IMR-90 (cell line): ENCODE measurements at regions not wholly inside any gene's neighbourhood (a gene's known extent, or its start where the extent isn't known, plus 50 kb on each side); places are given as distances from the start of the nearest gene placed in this dataset.

Source experiments
- ATAC-seq: fragments of 200-7000 bp; cut with Tn5 transposase; 2 replicates; pipeline ENCODE4 v1.9.1; 2020; ENCODE audit warnings: low read depth, mild to moderate bottlenecking, moderate library complexity
- BruUV-seq: library from RNA; stranded (reverse); fragments of 400-500 nt; replicated peaks from 2 replicates; lab custom pipeline; 2021; lab: Mats Ljungman, UMichigan
- CTCF ChIA-PET: fragments of 300-600 bp; formaldehyde crosslinking; extraction: SDS; loops from one replicate; lab custom pipeline; 2021; ENCODE audit warnings: antibody characterized with exemption; lab: Yijun Ruan, JAX
- POLR2A ChIA-PET: fragments of 300-600 bp; sonication (Branson Sonifier 250); formaldehyde crosslinking; loops from one replicate; lab custom pipeline; 2022; ENCODE audit warnings: antibody characterized with exemption; ENCODE audit not compliant: unreplicated experiment; lab: Charles Lee
- DNase-seq: peaks from one replicate; pipeline ENCODE4 v3.0.0; 2013
- H2AFZ ChIP-seq: replicated peaks from 2 replicates; pipeline ENCODE3; 2013; ENCODE audit warnings: low read length, mild to moderate bottlenecking; ENCODE audit not compliant: poor library complexity
- H2AK5ac ChIP-seq: 2 replicates; pipeline ENCODE4 v1.6.1; 2013; ENCODE audit warnings: low read depth, low read length, inconsistent platforms
- H2AK9ac ChIP-seq: replicated peaks from 2 replicates; pipeline ENCODE3; 2013; ENCODE audit warnings: mild to moderate bottlenecking, low read depth, low read length, moderate library complexity; ENCODE audit not compliant: poor library complexity
- H2BK120ac ChIP-seq: 2 replicates; pipeline ENCODE4 v1.6.1; 2013; ENCODE audit warnings: low read depth, low read length, inconsistent platforms
- H2BK15ac ChIP-seq: 3 replicates; pipeline ENCODE4 v1.6.1; 2013; ENCODE audit warnings: low read depth, low read length, inconsistent platforms
- H2BK20ac ChIP-seq: 2 replicates; pipeline ENCODE4 v1.6.1; 2013; ENCODE audit warnings: low read depth, mild to moderate bottlenecking, inconsistent platforms, low read length, moderate library complexity
- H2BK5ac ChIP-seq: 2 replicates; pipeline ENCODE4 v1.6.1; 2013; ENCODE audit warnings: mild to moderate bottlenecking, low read depth, low read length, inconsistent platforms; ENCODE audit not compliant: poor library complexity, severe bottlenecking
- H3K14ac ChIP-seq: replicated peaks from 2 replicates; pipeline ENCODE4 v1.6.1; 2013; ENCODE audit warnings: low read depth, low read length, inconsistent platforms
- H3K18ac ChIP-seq: 2 replicates; pipeline ENCODE4 v1.6.1; 2013; ENCODE audit warnings: low read depth, low read length, control low read depth
- H3K23ac ChIP-seq: 2 replicates; pipeline ENCODE4 v1.6.1; 2013; ENCODE audit warnings: low read depth, low read length, inconsistent platforms
- H3K27ac ChIP-seq: 2 replicates; pipeline ENCODE4 v1.5.1; 2013; ENCODE audit warnings: mild to moderate bottlenecking, control low read depth, low read length; ENCODE audit not compliant: insufficient read depth
- H3K27me3 ChIP-seq: 2 replicates; pipeline ENCODE4 v1.6.1; 2013; ENCODE audit warnings: low read length; ENCODE audit not compliant: control insufficient read depth, insufficient read depth
- H3K36me3 ChIP-seq: 2 replicates; pipeline ENCODE4 v1.6.1; 2013; ENCODE audit warnings: low read length, mixed read lengths; ENCODE audit not compliant: control insufficient read depth, insufficient read depth
- H3K4ac ChIP-seq: 2 replicates; pipeline ENCODE4 v1.6.1; 2013; ENCODE audit warnings: low read depth, low read length, inconsistent platforms
- H3K4me1 ChIP-seq: 2 replicates; pipeline ENCODE4 v1.6.1; 2013; ENCODE audit warnings: low read length, mixed read lengths; ENCODE audit not compliant: control insufficient read depth, insufficient read depth
- H3K4me2 ChIP-seq: 2 replicates; pipeline ENCODE4 v1.6.1; 2013; ENCODE audit warnings: low read depth, mild to moderate bottlenecking, control low read depth, low read length, moderate library complexity
- H3K4me3 ChIP-seq: 2 replicates; pipeline ENCODE4 v1.5.1; 2013; ENCODE audit warnings: low read depth, mild to moderate bottlenecking, control low read depth, low read length, moderate library complexity; ENCODE audit not compliant: insufficient read depth
- H3K56ac ChIP-seq: 2 replicates; pipeline ENCODE4 v1.6.1; 2013; ENCODE audit warnings: low read length, inconsistent platforms; ENCODE audit not compliant: insufficient read depth; ENCODE audit errors: extremely low read depth
- H3K79me1 ChIP-seq, 2 experiments: 2 replicates each; pipeline ENCODE4 v1.6.1; 2013; ENCODE audit warnings: low read length in 2 of 2, inconsistent platforms in 1 of 2, low read depth in 1 of 2
- H3K9ac ChIP-seq: 2 replicates; pipeline ENCODE4 v1.6.1; 2013; ENCODE audit warnings: low read depth, low read length, control low read depth
- H3K9me1 ChIP-seq: 2 replicates; pipeline ENCODE4 v1.6.1; 2013; ENCODE audit warnings: low read length, inconsistent platforms; ENCODE audit not compliant: insufficient read depth
- H3K9me3 ChIP-seq: 2 replicates; pipeline ENCODE4 v1.6.1; 2013; ENCODE audit warnings: low read length; ENCODE audit not compliant: control insufficient read depth, insufficient read depth
- H4K20me1 ChIP-seq: 2 replicates; pipeline ENCODE4 v1.6.1; 2013; ENCODE audit warnings: low read length, inconsistent platforms; ENCODE audit not compliant: insufficient read depth
- H4K5ac ChIP-seq: 2 replicates; pipeline ENCODE4 v1.6.1; 2013; ENCODE audit warnings: mild to moderate bottlenecking, low read depth, low read length, control low read depth
- H4K8ac ChIP-seq, 2 experiments: 2 replicates each; pipeline ENCODE4 v1.6.1; 2013; ENCODE audit warnings: low read depth in 2 of 2, low read length in 2 of 2, control low read depth in 1 of 2, inconsistent platforms in 1 of 2
- H4K91ac ChIP-seq: 2 replicates; pipeline ENCODE4 v1.6.1; 2013; ENCODE audit warnings: low read depth, low read length, inconsistent platforms; ENCODE audit not compliant: insufficient read depth
- BHLHE40 ChIP-seq: fragments of 150-350 bp; IDR thresholded peaks from 2 replicates; pipeline ENCODE4 v1.6.1; 2016; ENCODE audit warnings: mild to moderate bottlenecking, low read depth, low read length
- CEBPB ChIP-seq: IDR thresholded peaks from 2 replicates; pipeline ENCODE4 v1.6.1; 2012; ENCODE audit warnings: low read depth, low read length, improper control_type of control experiment
- MAFK ChIP-seq: IDR thresholded peaks from 2 replicates; pipeline ENCODE4 v1.6.1; 2012; ENCODE audit warnings: low read depth, low read length, improper control_type of control experiment
- MAZ ChIP-seq: IDR thresholded peaks from 2 replicates; pipeline ENCODE4 v1.6.1; 2012; ENCODE audit warnings: low read depth, mild to moderate bottlenecking, low read length, improper control_type of control experiment, moderate library complexity, borderline replicate concordance
- NFE2L2 ChIP-seq: fragments of 150-350 bp; IDR thresholded peaks from 2 replicates; pipeline ENCODE4 v1.6.1; 2016; ENCODE audit warnings: low read depth, mild to moderate bottlenecking, low read length
- POLR2A ChIP-seq: IDR thresholded peaks from 2 replicates; pipeline ENCODE4 v1.6.1; 2012; ENCODE audit warnings: mild to moderate bottlenecking, low read depth, low read length
- RAD21 ChIP-seq: IDR thresholded peaks from 2 replicates; pipeline ENCODE4 v1.6.1; 2012; ENCODE audit warnings: low read length, improper control_type of control experiment
- RCOR1 ChIP-seq: IDR thresholded peaks from 2 replicates; pipeline ENCODE4 v1.6.1; 2012; ENCODE audit warnings: mild to moderate bottlenecking, low read length, improper control_type of control experiment; ENCODE audit not compliant: insufficient replicate concordance
- SMC3 ChIP-seq: fragments of 150-350 bp; IDR thresholded peaks from 2 replicates; pipeline ENCODE4 v1.6.1; 2016; ENCODE audit warnings: low read depth, mild to moderate bottlenecking, antibody characterized with exemption, low read length, moderate library complexity
- WGBS, 2 experiments: methylation state at CpG; one replicate each; pipeline versions ENCODE4 v1.1.5 to v1.1.7; 2013; ENCODE audit warnings: missing lambda C conversion rate in 2 of 2; ENCODE audit not compliant: insufficient read length in 1 of 2; ENCODE audit errors: extremely low coverage in 2 of 2; 5-methylcytosine and 5-hydroxymethylcytosine counted together
- dilution Hi-C: fragments of 300-500 bp; cut with HindIII; formaldehyde crosslinking; loops from one replicate; pipeline ENCODE4 v1.14.3; 2018; ENCODE audit warnings: low sequenced_read_pairs; ENCODE audit not compliant: unreplicated experiment
- in situ Hi-C: fragments of 300-500 bp; cut with MboI; formaldehyde crosslinking; loops from 3 replicates; pipeline ENCODE4 v1.14.3; 2019; ENCODE audit warnings: low sequenced_read_pairs, inconsistent platforms, mixed read lengths
- intact Hi-C: fragments of 100-400 bp; cut with micrococcal nuclease; formaldehyde crosslinking; loops from 2 replicates; pipeline ENCODE4 v1.10.0; 2022

- no peak overlapping the region for H2AFZ ChIP-seq
- dilution Hi-C loops: no loop called here
- no peak overlapping the region for H4K5ac ChIP-seq
- no peak for TF ChIP-seq MAZ
- no peak for TF ChIP-seq SMC3
- TF ChIP-seq NFE2L2: no peak
- no peak for TF ChIP-seq CEBPB
- no peak for TF ChIP-seq RAD21
- no peak for TF ChIP-seq RCOR1
- TF ChIP-seq BHLHE40: no peak
- TF ChIP-seq POLR2A: no peak
- no peak for TF ChIP-seq MAFK
- no peaks in the 10 kb centered on the region for H3K79me1 ChIP-seq
- ChIA-PET CTCF (interaction anchor here (0.6 kb wide), 1 partner anchor 603 kb away, joined by 6 read pairs; no protein-coding TSS in a partner anchor), POLR2A (no interaction called here)
- H4K8ac ChIP-seq: no peak overlapping the region
- in situ Hi-C loops: no loop called here
- H3K14ac ChIP-seq: no peak overlapping the region
- no peak overlapping the region for H3K4ac ChIP-seq
- no peak overlapping the region for H3K9ac ChIP-seq
- H3K4me1 ChIP-seq: no peaks in the 10 kb centered on the region
- H3K27me3 ChIP-seq: no peaks in the 10 kb centered on the region
- DNase-seq (no peak), ATAC-seq (no peak)
- H3K9me1 ChIP-seq: no peaks in the 10 kb centered on the region
- no peak overlapping the region for H2BK15ac ChIP-seq
- no peaks in the 10 kb centered on the region for H4K20me1 ChIP-seq
- H3K36me3 ChIP-seq: no peaks in the 10 kb centered on the region
- no peak overlapping the region for H3K23ac ChIP-seq
- H3K9me3 ChIP-seq: peaks cover 2% of the 10 kb centered on the region; the same call in 1 of the 2 replicates
- H3K4me3 ChIP-seq: no peak overlapping the region
- H3K4me2 ChIP-seq: no peak overlapping the region
- no peak overlapping the region for H2BK20ac ChIP-seq
- no peak overlapping the region for H2BK120ac ChIP-seq
- no peak overlapping the region for H4K91ac ChIP-seq
- intact Hi-C loops: no loop called here
- no peak overlapping the region for H2AK9ac ChIP-seq
- no TSS peak for BruUV-seq
- no peak overlapping the region for H3K27ac ChIP-seq
- no peak overlapping the region for H3K56ac ChIP-seq
- no peak overlapping the region for H2AK5ac ChIP-seq
- WGBS, 2 experiments: no CpG with 5 or more reads among the region's 1 CpG
- no peak overlapping the region for H2BK5ac ChIP-seq
- H3K18ac ChIP-seq: no peak overlapping the region
These were observed 153.8 kb upstream of the LSM14A start for GRCh38 chr19:34018546-34018945.
